ENCODE measurements at regions not wholly inside any gene's neighbourhood (a gene's known extent, or its start where the extent isn't known, plus 50 kb on each side); places are given as distances from the start of the nearest gene placed in this dataset.

- no peak for TF ChIP-seq CTCF (IDR thresholded peaks at IDR 0.05 in 2 of 3, conservative IDR thresholded peaks at IDR 0.05 in 1 of 3; ENCODE audit: borderline replicate concordance in 1 of 3, insufficient read depth in 1 of 3, low read depth in 2 of 3, low read length in 2 of 3)
- no peak for TF ChIP-seq POLR2A (IDR thresholded peaks at IDR 0.05; ENCODE audit: borderline replicate concordance, extremely low read depth, insufficient read depth, insufficient read length)
- no peak for TF ChIP-seq POLR2AphosphoS5 (IDR thresholded peaks at IDR 0.05; ENCODE audit: low read depth, low read length)
- no peak for TF ChIP-seq EZH2phosphoT487 (IDR thresholded peaks at IDR 0.05; ENCODE audit: borderline replicate concordance)
- TF ChIP-seq EGR1 (IDR thresholded peaks at IDR 0.05; ENCODE audit: low read depth): no peak
- TF ChIP-seq JUND (IDR thresholded peaks at IDR 0.05): no peak
- no peak for TF ChIP-seq SIN3A (IDR thresholded peaks at IDR 0.05; ENCODE audit: low read depth)
- TF ChIP-seq ELF1 (IDR thresholded peaks at IDR 0.05; ENCODE audit: borderline replicate concordance, low read depth): no peak
- TF ChIP-seq EZH2 (IDR thresholded peaks at IDR 0.05): no peak
These were observed 1995.6 kb upstream of the RAG2 start for GRCh38 chr11:38593649-38594048.
